ENCODE measurements at regions not wholly inside any gene's neighbourhood (a gene's known extent, or its start where the extent isn't known, plus 50 kb on each side); places are given as distances from the start of the nearest gene placed in this dataset.

GRCh38 chr12:125353871-125354270 is 288.6 kb downstream of the AACS start:
- no peak for FAIRE-seq
- Histone ChIP-seq H3K27me3 (ENCODE audit: control insufficient read depth in 2 of 2, insufficient read depth in 2 of 2, low read length in 2 of 2) (no peaks in the 10 kb centered on the region), H3K4me1 (ENCODE audit: control insufficient read depth, extremely low read depth, insufficient read depth, low read length) (no peaks in the 10 kb centered on the region), H3K4me2 (ENCODE audit: insufficient read depth, low read length) (no peak overlapping the region), H3K27ac (ENCODE audit: insufficient read depth, low read depth, low read length) (no peak overlapping the region), H3K36me3 (ENCODE audit: control insufficient read depth in 2 of 2, extremely low read depth in 1 of 2, insufficient read depth in 2 of 2, low read length in 2 of 2) (no peaks in the 10 kb centered on the region), H4K20me1 (replicated peaks; ENCODE audit: control insufficient read depth, extremely low read depth, insufficient read depth, low read length) (no peaks in the 10 kb centered on the region), H3K9me3 (replicated peaks; ENCODE audit: control insufficient read depth, insufficient read depth, low read length) (no peaks in the 10 kb centered on the region), H2AFZ (ENCODE audit: low read depth, low read length) (no peak overlapping the region), H3K79me2 (ENCODE audit: control insufficient read depth, insufficient read depth, low read length) (no peaks in the 10 kb centered on the region), H3K4me3 (replicated peaks in 1 of 3; ENCODE audit: insufficient read depth in 1 of 3, low read depth in 1 of 3, low read length in 3 of 3) (no peak overlapping the region), H3K9ac (replicated peaks; ENCODE audit: extremely low read depth, insufficient read depth, low read length) (no peak overlapping the region), H3K9me1 (replicated peaks; ENCODE audit: control insufficient read depth, extremely low read depth, insufficient read depth, low read length) (no peaks in the 10 kb centered on the region)
- dilution Hi-C loops (cut with MboI; ENCODE audit: extremely low pct_ligation_motif_present, low sequenced_read_pairs) (no loop called here), intact Hi-C loops (cut with micrococcal nuclease) (no loop called here)
- TF ChIP-seq MYC (IDR thresholded peaks at IDR 0.05; ENCODE audit: low read depth, low read length) (no peak), EZH2 (IDR thresholded peaks at IDR 0.05; ENCODE audit: borderline replicate concordance, low read depth, low read length, severe bottlenecking) (no peak), GATA2 (IDR thresholded peaks at IDR 0.05; ENCODE audit: insufficient read depth, insufficient read length, low read depth, low read length) (no peak), POLR2AphosphoS5 (IDR thresholded peaks at IDR 0.05; ENCODE audit: insufficient read depth, low read depth, low read length) (no peak), FOS (IDR thresholded peaks at IDR 0.05; ENCODE audit: borderline replicate concordance, insufficient read depth, low read length) (no peak), CTCF (IDR thresholded peaks at IDR 0.05; ENCODE audit: extremely low read depth in 1 of 2, insufficient read depth in 1 of 2, low read depth in 1 of 2, low read length in 2 of 2) (no peak), JUN (IDR thresholded peaks at IDR 0.05; ENCODE audit: borderline replicate concordance, insufficient read depth, insufficient read length, low read depth) (no peak), POLR2A (IDR thresholded peaks at IDR 0.05; ENCODE audit: low read depth, low read length) (no peak)
- TF ChIP-seq, protein P1, sequence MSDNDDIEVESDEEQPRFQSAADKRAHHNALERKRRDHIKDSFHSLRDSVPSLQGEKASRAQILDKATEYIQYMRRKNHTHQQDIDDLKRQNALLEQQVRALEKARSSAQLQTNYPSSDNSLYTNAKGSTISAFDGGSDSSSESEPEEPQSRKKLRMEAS (IDR thresholded peaks at IDR 0.05; ENCODE audit: insufficient read depth, insufficient read length) = no peak
- CTCF ChIA-PET = no interaction called here
- BruUV-seq (replicated peaks) = no TSS peak
- POLR2A ChIA-PET = no interaction called here
- no peak for DNase-seq (ENCODE audit: low read depth, low spot score)

Data from endothelial cell of umbilical vein (primary cell).